Endothelial cell of umbilical vein (primary cell): ENCODE measurements at regions not wholly inside any gene's neighbourhood (a gene's known extent, or its start where the extent isn't known, plus 50 kb on each side); places are given as distances from the start of the nearest gene placed in this dataset.
"Not testable (repeated sequence)": the region's sequence is repeated elsewhere in the genome, so short reads cannot be mapped to it uniquely, and the experiment has no call there.

Experiments used
- BruUV-seq: library from RNA; stranded (reverse); fragments of 400-500 nt; replicated peaks from 2 replicates; lab custom pipeline; 2021; lab: Mats Ljungman, UMichigan
- CTCF ChIA-PET: fragments of 300-600, 350-600 bp; sonication (Branson Sonifier 250); formaldehyde crosslinking; loops from one replicate; lab custom pipeline; 2021; ENCODE audit warnings: antibody characterized with exemption, inconsistent platforms; lab: Charles Lee
- POLR2A ChIA-PET: fragments of 300-600, 350-600 bp; sonication (Branson Sonifier 250); formaldehyde crosslinking; loops from one replicate; lab custom pipeline; 2021; ENCODE audit warnings: antibody characterized with exemption, inconsistent platforms; lab: Charles Lee
- DNase-seq: peaks from one replicate; pipeline ENCODE4 v3.0.0-alpha.2; 2011; ENCODE audit warnings: low read depth, low spot score
- FAIRE-seq: peaks from 2 replicates; lab custom pipeline; 2011; peaks lifted over from hg19 to GRCh38; lab: Jason Lieb, UNC
- H2AFZ ChIP-seq: 2 replicates; pipeline ENCODE4 v1.6.0; 2012; ENCODE audit warnings: low read depth, low read length, control low read depth, inconsistent platforms
- H3K27ac ChIP-seq: 2 replicates; pipeline ENCODE4 v1.5.1; 2011; ENCODE audit warnings: low read depth, mild to moderate bottlenecking, control low read depth, low read length, moderate library complexity; ENCODE audit not compliant: insufficient read depth
- H3K27me3 ChIP-seq, 2 experiments: 2 replicates each; pipeline versions ENCODE4 v1.6.0 to v1.6.1; 2011; ENCODE audit warnings: low read length in 2 of 2, mixed read lengths in 1 of 2; ENCODE audit not compliant: control insufficient read depth in 2 of 2, insufficient read depth in 2 of 2
- H3K36me3 ChIP-seq, 2 experiments: 2 replicates in 1 of 2; 3 replicates in 1 of 2; pipeline ENCODE4 v1.5.1; 2011; ENCODE audit warnings: low read length in 2 of 2, mild to moderate bottlenecking in 1 of 2, moderate library complexity in 1 of 2; ENCODE audit not compliant: control insufficient read depth in 2 of 2, insufficient read depth in 2 of 2; ENCODE audit errors: extremely low read depth in 1 of 2
- H3K4me1 ChIP-seq: 3 replicates; pipeline ENCODE4 v1.5.1; 2011; ENCODE audit warnings: mild to moderate bottlenecking, low read length; ENCODE audit not compliant: control insufficient read depth, insufficient read depth; ENCODE audit errors: extremely low read depth
- H3K4me2 ChIP-seq: 2 replicates; pipeline ENCODE4 v1.6.1; 2011; ENCODE audit warnings: low read length, control low read depth, mixed read lengths; ENCODE audit not compliant: insufficient read depth
- H3K4me3 ChIP-seq, 3 experiments: fragments of 200-600 bp in 1 of 3; sonication (generic), shearing (Covaris generic) in 1 of 3; replicated peaks in 1 of 3; 2 replicates each; pipeline ENCODE4 v1.5.1; 2011 to 2016; ENCODE audit warnings: control low read depth in 3 of 3, low read length in 3 of 3, mild to moderate bottlenecking in 2 of 3, inconsistent platforms in 1 of 3, low read depth in 1 of 3, moderate library complexity in 1 of 3; ENCODE audit not compliant: insufficient read depth in 1 of 3
- H3K79me2 ChIP-seq: 2 replicates; pipeline ENCODE4 v1.6.0; 2012; ENCODE audit warnings: low read length, inconsistent platforms; ENCODE audit not compliant: control insufficient read depth, insufficient read depth
- H3K9ac ChIP-seq: replicated peaks from 2 replicates; pipeline ENCODE3; 2011; ENCODE audit warnings: low read length, control low read depth; ENCODE audit not compliant: insufficient read depth; ENCODE audit errors: extremely low read depth
- H3K9me1 ChIP-seq: replicated peaks from 3 replicates; pipeline ENCODE4 v1.6.0; 2011; ENCODE audit warnings: mild to moderate bottlenecking, low read length; ENCODE audit not compliant: control insufficient read depth, insufficient read depth; ENCODE audit errors: extremely low read depth
- H3K9me3 ChIP-seq: replicated peaks from 2 replicates; pipeline ENCODE4 v1.5.1; 2012; ENCODE audit warnings: low read length, inconsistent platforms; ENCODE audit not compliant: control insufficient read depth, insufficient read depth
- H4K20me1 ChIP-seq: replicated peaks from 2 replicates; pipeline ENCODE3; 2011; ENCODE audit warnings: mild to moderate bottlenecking, low read length; ENCODE audit not compliant: control insufficient read depth, insufficient read depth; ENCODE audit errors: extremely low read depth
- FOS ChIP-seq: IDR thresholded peaks from 2 replicates; pipeline ENCODE4 v1.6.1; 2011; ENCODE audit warnings: mild to moderate bottlenecking, low read length, moderate library complexity, borderline replicate concordance; ENCODE audit not compliant: insufficient read depth
- GATA2 ChIP-seq: IDR thresholded peaks from 2 replicates; pipeline ENCODE4 v1.7.0; 2011; ENCODE audit warnings: low read depth, mild to moderate bottlenecking, moderate library complexity, mixed read lengths, low read length; ENCODE audit not compliant: insufficient read length, insufficient read depth
- POLR2AphosphoS5 ChIP-seq: IDR thresholded peaks from 2 replicates; pipeline ENCODE4 v1.6.1; 2012; ENCODE audit warnings: low read depth, mild to moderate bottlenecking, control low read depth, low read length, moderate library complexity; ENCODE audit not compliant: insufficient read depth
- dilution Hi-C: fragments of 300-500 bp; cut with MboI; formaldehyde crosslinking; loops from one replicate; pipeline ENCODE4 v1.15.0; 2019; ENCODE audit warnings: low sequenced_read_pairs; ENCODE audit not compliant: extremely low pct_ligation_motif_present
- intact Hi-C: fragments of 100-400 bp; cut with micrococcal nuclease; formaldehyde crosslinking; loops from one replicate; pipeline ENCODE4 v1.10.0; 2022
- TF ChIP-seq, protein P1 (sequence below), 2 donors: IDR thresholded peaks; 1 replicate in 1 of 2; 2 replicates in 1 of 2; pipeline ENCODE4 v1.5.1; 2011; ENCODE audit warnings: low read length in 2 of 2, mild to moderate bottlenecking in 2 of 2, moderate library complexity in 2 of 2, control low read depth in 1 of 2, inconsistent platforms in 1 of 2, low read depth in 1 of 2; ENCODE audit not compliant: insufficient read depth in 1 of 2; ENCODE audit errors: extremely low read depth in 1 of 2

DNA sequence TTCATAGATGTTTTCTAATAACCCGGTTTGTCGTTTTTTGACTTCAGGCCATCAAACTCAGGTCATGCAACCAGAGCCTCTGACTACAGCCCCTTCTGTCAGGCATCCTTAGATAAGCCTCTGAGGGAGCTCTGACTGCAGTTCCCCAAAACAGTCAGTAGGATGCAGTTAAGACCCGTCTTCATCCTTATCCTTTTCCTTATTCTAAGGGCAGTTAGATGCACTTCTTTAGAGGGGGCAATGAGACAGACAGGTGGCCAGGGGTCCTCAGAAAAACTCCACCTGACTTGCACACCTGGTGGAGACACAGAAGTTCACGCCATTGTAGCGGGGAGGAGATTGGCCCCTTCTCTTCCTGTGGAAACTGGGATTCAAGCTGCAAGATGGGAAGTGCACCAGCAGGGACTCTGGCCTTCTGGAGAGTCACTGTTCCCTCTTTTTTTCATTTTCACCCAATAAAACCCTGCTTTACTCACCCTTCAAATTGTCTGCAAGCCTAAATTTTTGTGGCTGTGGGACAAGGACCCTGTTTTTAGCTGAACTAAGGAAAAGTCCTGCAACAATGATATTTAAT, 104.8 kb upstream of the TFPI start:
- TF ChIP-seq GATA2 (no peak), POLR2AphosphoS5 (no peak), FOS (no peak)
- TF ChIP-seq, protein P1, sequence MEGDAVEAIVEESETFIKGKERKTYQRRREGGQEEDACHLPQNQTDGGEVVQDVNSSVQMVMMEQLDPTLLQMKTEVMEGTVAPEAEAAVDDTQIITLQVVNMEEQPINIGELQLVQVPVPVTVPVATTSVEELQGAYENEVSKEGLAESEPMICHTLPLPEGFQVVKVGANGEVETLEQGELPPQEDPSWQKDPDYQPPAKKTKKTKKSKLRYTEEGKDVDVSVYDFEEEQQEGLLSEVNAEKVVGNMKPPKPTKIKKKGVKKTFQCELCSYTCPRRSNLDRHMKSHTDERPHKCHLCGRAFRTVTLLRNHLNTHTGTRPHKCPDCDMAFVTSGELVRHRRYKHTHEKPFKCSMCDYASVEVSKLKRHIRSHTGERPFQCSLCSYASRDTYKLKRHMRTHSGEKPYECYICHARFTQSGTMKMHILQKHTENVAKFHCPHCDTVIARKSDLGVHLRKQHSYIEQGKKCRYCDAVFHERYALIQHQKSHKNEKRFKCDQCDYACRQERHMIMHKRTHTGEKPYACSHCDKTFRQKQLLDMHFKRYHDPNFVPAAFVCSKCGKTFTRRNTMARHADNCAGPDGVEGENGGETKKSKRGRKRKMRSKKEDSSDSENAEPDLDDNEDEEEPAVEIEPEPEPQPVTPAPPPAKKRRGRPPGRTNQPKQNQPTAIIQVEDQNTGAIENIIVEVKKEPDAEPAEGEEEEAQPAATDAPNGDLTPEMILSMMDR (IDR thresholded peaks at IDR 0.05; ENCODE audit: extremely low read depth in 1 of 2, insufficient read depth in 1 of 2, low read depth in 1 of 2, low read length in 2 of 2), result peak; percentile 11 to 24
- Histone ChIP-seq H3K79me2 (no peaks in the 10 kb centered on the region), H3K9me1 (no peaks in the 10 kb centered on the region), H3K9ac (no peak overlapping the region), H3K4me1 (no peaks in the 10 kb centered on the region), H3K4me2 (no peak overlapping the region), H3K9me3 (no peaks in the 10 kb centered on the region), H3K27me3 (no peaks in the 10 kb centered on the region), H4K20me1 (no peaks in the 10 kb centered on the region), H2AFZ (peak overlapping the region; percentile 73), H3K4me3 (no peak overlapping the region), H3K27ac (no peak overlapping the region), H3K36me3 (no peaks in the 10 kb centered on the region)
- dilution Hi-C loops, result no loop called here
- ChIA-PET CTCF (interaction anchor here (0.6 to 1.7 kb wide), 11 partner anchors 9 to 940 kb away, joined by 3 to 6 read pairs (median 5); no protein-coding TSS in a partner anchor), POLR2A (no interaction called here)
- intact Hi-C loops, result loop anchor here (2.0 kb wide), 1 partner anchor 184 kb away; no protein-coding TSS in a partner anchor
- DNase-seq (peak; percentile 30), FAIRE-seq (no peak)
- BruUV-seq, result no TSS peak

- H3K36me3 ChIP-seq, DNase-seq, H3K79me2 ChIP-seq, BruUV-seq, H3K9me3 ChIP-seq, H3K4me2 ChIP-seq, POLR2A ChIA-PET, intact Hi-C loops, H4K20me1 ChIP-seq, H3K27me3 ChIP-seq, H3K4me1 ChIP-seq, H2AFZ ChIP-seq, H3K4me3 ChIP-seq, H3K9me1 ChIP-seq, CTCF ChIA-PET, dilution Hi-C loops, H3K27ac ChIP-seq, FAIRE-seq, H3K9ac ChIP-seq: not testable (repeated sequence)
Measured at GRCh38 chr2:187676050-187676449, 121.8 kb upstream of the TFPI start.
